Lung (tissue), 11 donors: ENCODE measurements at regions not wholly inside any gene's neighbourhood (a gene's known extent, or its start where the extent isn't known, plus 50 kb on each side); places are given as distances from the start of the nearest gene placed in this dataset.

ENCODE experiments used
- ATAC-seq: fragments of 200-7000 bp; cut with Tn5 transposase; one replicate; pipeline ENCODE4 v1.9.1; 2020; ENCODE audit warnings: moderate number of reproducible peaks; ENCODE audit not compliant: insufficient read depth, low FRiP score
- DNase-seq, 3 donors: peaks; one replicate each; pipeline ENCODE4 v3.0.0-alpha.2; 2013 to 2017
- H3K27ac ChIP-seq, 2 donors: one replicate each; pipeline ENCODE4 v1.5.1; 2013; ENCODE audit warnings: mild to moderate bottlenecking in 2 of 2, moderate library complexity in 2 of 2, control low read depth in 1 of 2, inconsistent platforms in 1 of 2, low read depth in 1 of 2, low read length in 1 of 2
- H3K27me3 ChIP-seq, 3 donors: one replicate each; pipeline ENCODE4 v1.5.1; 2013; ENCODE audit warnings: low read length in 2 of 3; ENCODE audit not compliant: control insufficient read depth in 3 of 3, insufficient read depth in 3 of 3
- H3K36me3 ChIP-seq, 4 donors: one replicate each; pipeline ENCODE4 v1.5.1; 2013; ENCODE audit warnings: low read length in 4 of 4, mild to moderate bottlenecking in 1 of 4, moderate library complexity in 1 of 4; ENCODE audit not compliant: control insufficient read depth in 4 of 4, insufficient read depth in 4 of 4
- H3K4me1 ChIP-seq, 5 donors: one replicate each; pipeline ENCODE4 v1.5.1; 2013; ENCODE audit warnings: low read length in 5 of 5, mild to moderate bottlenecking in 2 of 5, moderate library complexity in 1 of 5; ENCODE audit not compliant: control insufficient read depth in 5 of 5, insufficient read depth in 5 of 5
- H3K4me3 ChIP-seq: one replicate; pipeline ENCODE4 v1.5.1; 2013; ENCODE audit warnings: mild to moderate bottlenecking, control low read depth, moderate library complexity
- H3K9ac ChIP-seq, 2 donors: one replicate each; pipeline ENCODE4 v1.5.1; 2013; ENCODE audit warnings: low read length in 2 of 2, control low read depth in 1 of 2; ENCODE audit not compliant: insufficient read depth in 1 of 2
- H3K9me3 ChIP-seq, 4 donors: one replicate each; pipeline ENCODE4 v1.5.1; 2013; ENCODE audit warnings: low read length in 3 of 4, mild to moderate bottlenecking in 1 of 4, moderate library complexity in 1 of 4; ENCODE audit not compliant: control insufficient read depth in 4 of 4, insufficient read depth in 3 of 4
- WGBS, 2 donors: extraction: QIAGEN DNeasy Blood & Tissue Kit; methylation state at CpG; one replicate each; pipeline ENCODE4 v1.1.7; 2013; 5-methylcytosine and 5-hydroxymethylcytosine counted together
- TF ChIP-seq, protein P1 (sequence below): IDR thresholded peaks from 2 replicates; pipeline ENCODE4 v1.5.1; 2012; ENCODE audit warnings: mild to moderate bottlenecking; ENCODE audit errors: control extremely low read depth, extremely low read depth
- donor health status: control.
- donor health status: control.
- donor health status: Bipolar disorder and iron deficiency.
- donor health status: healthy.
- donor health status: DM: yes; HTN: yes; CAD: no.

GRCh38 chr1:99516141-99516540 is 129.8 kb upstream of the PALMD start:
- no peak for DNase-seq
- Histone ChIP-seq H3K4me3 (no peak overlapping the region), H3K4me1 (no peaks in the 10 kb centered on the region), H3K36me3 (no peaks in the 10 kb centered on the region), H3K9me3 (no peaks in the 10 kb centered on the region), H3K9ac (no peak overlapping the region), H3K27me3 (no peaks in the 10 kb centered on the region), H3K27ac (no peak overlapping the region)
- 89 to 96% methylated on average over 1 of the region's 1 CpG for WGBS, 2 donors
- ATAC-seq, result no peak
- TF ChIP-seq, protein P1, sequence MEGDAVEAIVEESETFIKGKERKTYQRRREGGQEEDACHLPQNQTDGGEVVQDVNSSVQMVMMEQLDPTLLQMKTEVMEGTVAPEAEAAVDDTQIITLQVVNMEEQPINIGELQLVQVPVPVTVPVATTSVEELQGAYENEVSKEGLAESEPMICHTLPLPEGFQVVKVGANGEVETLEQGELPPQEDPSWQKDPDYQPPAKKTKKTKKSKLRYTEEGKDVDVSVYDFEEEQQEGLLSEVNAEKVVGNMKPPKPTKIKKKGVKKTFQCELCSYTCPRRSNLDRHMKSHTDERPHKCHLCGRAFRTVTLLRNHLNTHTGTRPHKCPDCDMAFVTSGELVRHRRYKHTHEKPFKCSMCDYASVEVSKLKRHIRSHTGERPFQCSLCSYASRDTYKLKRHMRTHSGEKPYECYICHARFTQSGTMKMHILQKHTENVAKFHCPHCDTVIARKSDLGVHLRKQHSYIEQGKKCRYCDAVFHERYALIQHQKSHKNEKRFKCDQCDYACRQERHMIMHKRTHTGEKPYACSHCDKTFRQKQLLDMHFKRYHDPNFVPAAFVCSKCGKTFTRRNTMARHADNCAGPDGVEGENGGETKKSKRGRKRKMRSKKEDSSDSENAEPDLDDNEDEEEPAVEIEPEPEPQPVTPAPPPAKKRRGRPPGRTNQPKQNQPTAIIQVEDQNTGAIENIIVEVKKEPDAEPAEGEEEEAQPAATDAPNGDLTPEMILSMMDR, result no peak

DNA sequence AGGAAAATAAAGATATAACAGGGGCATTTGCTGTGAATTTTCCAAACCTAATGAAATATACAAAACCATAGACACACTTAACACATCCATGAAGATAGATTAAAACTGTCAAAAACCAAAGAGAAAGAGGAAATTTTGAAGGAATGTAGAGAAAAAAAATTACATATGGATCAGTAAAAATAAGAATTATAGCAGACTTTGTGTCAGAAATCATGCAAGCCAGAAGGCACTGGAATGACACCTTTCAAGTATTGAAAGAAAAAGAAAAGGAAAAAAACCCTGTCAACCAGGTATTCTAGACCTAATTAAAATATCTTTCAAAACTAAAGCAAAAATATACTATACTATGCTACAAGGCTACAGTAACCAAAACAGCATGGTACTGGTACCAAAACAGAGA is 125.8 kb upstream of the PALMD start:
- Histone ChIP-seq H3K4me1 (no peaks in the 10 kb centered on the region), H3K9me3 (no peaks in the 10 kb centered on the region), H3K36me3 (no peaks in the 10 kb centered on the region), H3K4me3 (no peak overlapping the region), H3K27ac (no peak overlapping the region), H3K27me3 (no peaks in the 10 kb centered on the region), H3K9ac (no peak overlapping the region)
- ATAC-seq, result no peak
- TF ChIP-seq, protein P1, result no peak
- DNase-seq, result no peak

GRCh38 chr1:99525331-99525730 is 120.6 kb upstream of the PALMD start:
- Histone ChIP-seq H3K4me1 (peaks cover 0 to 13% (median 0%) of the 10 kb centered on the region in 5 donors), H3K4me3 (no peak overlapping the region), H3K9ac (no peak overlapping the region), H3K27ac (no peak overlapping the region), H3K9me3 (no peaks in the 10 kb centered on the region), H3K36me3 (no peaks in the 10 kb centered on the region), H3K27me3 (no peaks in the 10 kb centered on the region)
- WGBS, 2 donors, result 33 to 59% methylated on average over 1 of the region's 1 CpG
- ATAC-seq, result no peak
- TF ChIP-seq, protein P1, result no peak
- DNase-seq, result no peak

- Histone ChIP-seq H3K27ac (no peak overlapping the region), H3K4me1 (peaks cover 0 to 13% (median 0%) of the 10 kb centered on the region in 5 donors), H3K27me3 (no peaks in the 10 kb centered on the region), H3K9me3 (no peaks in the 10 kb centered on the region), H3K4me3 (no peak overlapping the region), H3K9ac (no peak overlapping the region), H3K36me3 (no peaks in the 10 kb centered on the region)
- TF ChIP-seq, protein P1, result no peak
- DNase-seq (peak in 2 of 3 donors; percentile 52 to 53), ATAC-seq (no peak)
- WGBS, 2 donors, result 88 to 97% methylated on average over 3 of the region's 3 CpGs
Measured at GRCh38 chr1:99527078-99527477, 118.8 kb upstream of the PALMD start.
